ENCODE measurements at regions not wholly inside any gene's neighbourhood (a gene's known extent, or its start where the extent isn't known, plus 50 kb on each side); places are given as distances from the start of the nearest gene placed in this dataset.

DNA sequence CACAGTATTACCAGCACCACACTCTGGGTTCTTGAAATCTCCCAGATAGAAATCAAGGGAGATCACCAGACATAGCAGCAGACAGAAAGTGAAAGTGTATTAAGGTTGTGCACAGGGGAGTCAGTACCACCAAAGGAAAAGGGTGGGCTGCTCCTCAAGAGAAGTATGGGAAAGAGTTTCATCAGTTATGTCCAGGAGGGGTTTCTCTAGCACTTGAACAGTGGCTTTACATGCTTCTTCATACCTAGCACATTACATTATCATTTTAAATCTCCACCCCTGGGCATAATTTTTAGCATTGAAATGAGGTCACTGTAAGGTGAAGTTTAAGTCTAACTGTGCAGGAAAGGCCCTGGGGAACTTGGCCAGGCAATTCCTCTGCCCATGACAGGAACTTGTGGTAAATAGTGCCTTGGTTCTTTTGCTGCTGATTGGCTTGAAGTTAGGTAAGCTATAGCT is 601.0 kb downstream of the NUF2 start:
- H3K27ac ChIP-seq = no peak overlapping the region
- no peak overlapping the region for H3K4me3 ChIP-seq
- TF ChIP-seq, protein P1, sequence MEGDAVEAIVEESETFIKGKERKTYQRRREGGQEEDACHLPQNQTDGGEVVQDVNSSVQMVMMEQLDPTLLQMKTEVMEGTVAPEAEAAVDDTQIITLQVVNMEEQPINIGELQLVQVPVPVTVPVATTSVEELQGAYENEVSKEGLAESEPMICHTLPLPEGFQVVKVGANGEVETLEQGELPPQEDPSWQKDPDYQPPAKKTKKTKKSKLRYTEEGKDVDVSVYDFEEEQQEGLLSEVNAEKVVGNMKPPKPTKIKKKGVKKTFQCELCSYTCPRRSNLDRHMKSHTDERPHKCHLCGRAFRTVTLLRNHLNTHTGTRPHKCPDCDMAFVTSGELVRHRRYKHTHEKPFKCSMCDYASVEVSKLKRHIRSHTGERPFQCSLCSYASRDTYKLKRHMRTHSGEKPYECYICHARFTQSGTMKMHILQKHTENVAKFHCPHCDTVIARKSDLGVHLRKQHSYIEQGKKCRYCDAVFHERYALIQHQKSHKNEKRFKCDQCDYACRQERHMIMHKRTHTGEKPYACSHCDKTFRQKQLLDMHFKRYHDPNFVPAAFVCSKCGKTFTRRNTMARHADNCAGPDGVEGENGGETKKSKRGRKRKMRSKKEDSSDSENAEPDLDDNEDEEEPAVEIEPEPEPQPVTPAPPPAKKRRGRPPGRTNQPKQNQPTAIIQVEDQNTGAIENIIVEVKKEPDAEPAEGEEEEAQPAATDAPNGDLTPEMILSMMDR (IDR thresholded peaks at IDR 0.05) = no peak
- no peak overlapping the region for H3K9ac ChIP-seq (ENCODE audit: low read depth in 2 of 2, low read length in 2 of 2)
- H3K9me3 ChIP-seq = no peaks in the 10 kb centered on the region
- DNase-seq = no peak
- H3K36me3 ChIP-seq = no peaks in the 10 kb centered on the region
- H3K4me1 ChIP-seq = no peaks in the 10 kb centered on the region
- intact Hi-C loops (cut with DNase I) = no loop called here
- H3K27me3 ChIP-seq = no peaks in the 10 kb centered on the region

DNA sequence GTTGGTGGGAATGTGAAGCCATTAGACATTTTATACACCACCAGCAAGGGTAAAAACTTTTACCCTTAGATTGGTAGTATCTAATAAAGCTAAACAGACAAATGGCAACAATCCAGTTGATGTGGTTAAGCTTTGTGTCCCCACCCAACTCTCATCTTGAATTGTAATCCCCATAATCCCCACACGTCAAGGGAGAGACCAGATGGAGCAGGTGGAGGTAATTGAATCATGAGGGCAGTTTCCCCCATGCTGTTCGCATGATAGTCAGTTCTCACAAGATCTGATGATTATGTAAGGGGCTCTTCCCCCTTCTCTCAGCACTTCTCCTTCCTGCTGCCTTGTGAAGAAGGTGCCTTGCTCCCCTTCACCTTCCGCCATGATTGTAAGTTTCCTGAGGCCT is 602.3 kb downstream of the NUF2 start:
- Histone ChIP-seq H3K9ac (ENCODE audit: low read depth in 2 of 2, low read length in 2 of 2) (no peak overlapping the region), H3K9me3 (no peaks in the 10 kb centered on the region), H3K27me3 (no peaks in the 10 kb centered on the region), H3K4me1 (no peaks in the 10 kb centered on the region), H3K27ac (no peak overlapping the region), H3K36me3 (no peaks in the 10 kb centered on the region), H3K4me3 (no peak overlapping the region)
- intact Hi-C loops (cut with DNase I) = no loop called here
- no peak for DNase-seq
- TF ChIP-seq, protein P1 (IDR thresholded peaks at IDR 0.05) = no peak

DNA sequence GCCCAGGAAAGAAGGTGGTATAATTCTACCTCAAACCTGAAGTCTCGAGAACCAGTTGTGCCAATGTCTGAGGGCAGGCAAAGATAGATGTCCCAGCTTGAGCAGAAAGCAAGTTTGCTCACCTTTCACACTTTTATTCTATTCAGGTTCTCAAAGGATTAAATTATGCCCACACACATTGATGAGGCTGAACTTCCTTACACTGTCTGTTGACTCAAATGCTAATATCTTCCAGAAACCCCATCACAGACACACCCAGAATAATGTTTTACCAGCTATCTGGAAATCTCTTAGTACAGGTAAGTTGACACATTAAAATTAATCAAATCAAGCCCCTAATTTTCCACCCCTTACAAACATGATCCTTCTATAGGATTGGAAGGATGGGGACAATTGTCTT is 605.7 kb downstream of the NUF2 start:
- Histone ChIP-seq H3K27me3 (no peaks in the 10 kb centered on the region), H3K4me3 (no peak overlapping the region), H3K36me3 (no peaks in the 10 kb centered on the region), H3K4me1 (no peaks in the 10 kb centered on the region), H3K27ac (no peak overlapping the region), H3K9ac (ENCODE audit: low read depth in 2 of 2, low read length in 2 of 2) (no peak overlapping the region), H3K9me3 (no peaks in the 10 kb centered on the region)
- TF ChIP-seq, protein P1 (IDR thresholded peaks at IDR 0.05) = no peak
- intact Hi-C loops (cut with DNase I) = no loop called here
- DNase-seq = no peak

DNA sequence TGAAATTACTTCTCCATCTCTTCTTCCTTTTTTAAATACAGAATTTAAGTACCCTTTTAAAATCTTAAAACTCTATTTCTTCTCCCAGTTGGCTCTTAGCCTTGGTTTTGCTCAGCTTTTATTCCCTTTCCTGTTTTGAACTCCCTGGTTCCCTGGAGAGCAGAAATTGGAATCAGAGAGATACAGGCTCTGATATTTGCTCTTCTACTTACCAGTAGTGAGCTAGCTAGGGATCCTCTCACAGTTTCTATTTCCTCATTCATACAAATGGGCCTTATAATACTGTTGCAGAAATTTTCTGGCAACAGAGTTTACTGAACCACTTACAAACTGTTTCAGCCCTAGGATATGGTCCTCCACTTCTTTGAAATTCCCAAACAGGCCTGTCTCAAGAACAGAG is 606.3 kb downstream of the NUF2 start:
- intact Hi-C loops (cut with DNase I) = no loop called here
- no peak overlapping the region for H3K9ac ChIP-seq (ENCODE audit: low read depth in 2 of 2, low read length in 2 of 2)
- H3K27ac ChIP-seq = no peak overlapping the region
- no peak overlapping the region for H3K4me3 ChIP-seq
- H3K36me3 ChIP-seq = no peaks in the 10 kb centered on the region
- H3K4me1 ChIP-seq = no peaks in the 10 kb centered on the region
- H3K27me3 ChIP-seq = no peaks in the 10 kb centered on the region
- TF ChIP-seq, protein P1 (IDR thresholded peaks at IDR 0.05) = no peak
- DNase-seq = no peak
- no peaks in the 10 kb centered on the region for H3K9me3 ChIP-seq

DNA sequence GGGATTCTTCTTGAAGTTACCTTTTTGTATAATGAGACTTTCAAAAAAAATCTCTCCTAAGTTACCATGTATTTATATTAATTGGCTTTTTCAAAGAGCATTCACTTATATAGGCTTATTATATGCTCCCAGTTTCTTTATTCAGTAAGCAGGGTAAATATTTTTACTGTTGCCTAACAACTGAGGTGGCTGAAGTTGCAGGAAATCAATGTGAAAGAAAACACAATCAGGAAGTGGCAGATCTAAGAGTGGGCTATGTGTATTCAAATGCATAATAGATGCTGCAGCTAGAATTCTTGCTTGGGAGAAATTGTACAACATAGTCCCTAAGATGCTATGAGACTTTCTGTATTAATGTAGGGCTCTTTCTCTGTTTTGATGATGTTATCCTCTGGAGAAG is 606.9 kb downstream of the NUF2 start:
- Histone ChIP-seq H3K4me3 (no peak overlapping the region), H3K9me3 (no peaks in the 10 kb centered on the region), H3K27ac (no peak overlapping the region), H3K36me3 (no peaks in the 10 kb centered on the region), H3K4me1 (no peaks in the 10 kb centered on the region), H3K9ac (ENCODE audit: low read depth in 2 of 2, low read length in 2 of 2) (no peak overlapping the region), H3K27me3 (no peaks in the 10 kb centered on the region)
- TF ChIP-seq, protein P1 (IDR thresholded peaks at IDR 0.05) = no peak
- no peak for DNase-seq
- intact Hi-C loops (cut with DNase I) = no loop called here

DNA sequence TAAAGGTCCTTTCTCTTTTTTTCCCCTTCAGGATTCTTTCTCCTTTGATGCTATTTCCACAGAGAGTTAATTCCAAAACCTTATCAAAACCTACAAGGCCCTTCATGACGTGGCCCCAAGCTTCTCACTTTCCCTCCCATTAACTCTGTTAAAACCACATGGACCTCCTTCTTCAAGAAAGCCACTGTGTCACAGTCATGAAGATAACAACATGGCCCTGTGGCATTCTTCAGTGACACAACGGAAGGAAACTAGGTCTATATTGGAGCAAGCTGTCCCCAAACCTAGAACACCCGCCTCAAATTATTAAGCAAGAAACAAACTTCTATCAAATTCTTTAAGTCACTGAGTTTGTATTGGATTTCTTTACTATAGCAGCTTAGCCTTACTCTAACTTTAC is 611.1 kb downstream of the NUF2 start:
- H3K27me3 ChIP-seq = no peaks in the 10 kb centered on the region
- H3K27ac ChIP-seq = no peak overlapping the region
- TF ChIP-seq, protein P1 (IDR thresholded peaks at IDR 0.05) = no peak
- no peak for DNase-seq
- H3K9me3 ChIP-seq = no peaks in the 10 kb centered on the region
- H3K4me1 ChIP-seq = no peaks in the 10 kb centered on the region
- no peak overlapping the region for H3K4me3 ChIP-seq
- H3K9ac ChIP-seq (ENCODE audit: low read depth in 2 of 2, low read length in 2 of 2) = no peak overlapping the region
- no peaks in the 10 kb centered on the region for H3K36me3 ChIP-seq
- intact Hi-C loops (cut with DNase I) = no loop called here
